ENCODE measurements at regions not wholly inside any gene's neighbourhood (a gene's known extent, or its start where the extent isn't known, plus 50 kb on each side); places are given as distances from the start of the nearest gene placed in this dataset.

- TF ChIP-seq CTCF (CRISPR knock-in tag; IDR thresholded peaks at IDR 0.05), result no peak
- no peak for TF ChIP-seq NR2F6 (IDR thresholded peaks at IDR 0.05)
- TF ChIP-seq NR2F6 (CRISPR knock-in tag; IDR thresholded peaks at IDR 0.05), result no peak
- no peak for TF ChIP-seq UBTF (CRISPR knock-in tag; IDR thresholded peaks at IDR 0.05)
- TF ChIP-seq ZBTB21 (CRISPR knock-in tag; IDR thresholded peaks at IDR 0.05), result no peak
- TF ChIP-seq PRDM10 (CRISPR knock-in tag; IDR thresholded peaks at IDR 0.05; ENCODE audit: low read depth), result no peak
- no peak for TF ChIP-seq SMARCC2 (IDR thresholded peaks at IDR 0.05)
- no peak for TF ChIP-seq MEIS1 (CRISPR knock-in tag; IDR thresholded peaks at IDR 0.05; ENCODE audit: borderline replicate concordance)
- TF ChIP-seq RAD21 (CRISPR knock-in tag; IDR thresholded peaks at IDR 0.05), result no peak
- TF ChIP-seq NFIC (IDR thresholded peaks at IDR 0.05; ENCODE audit: low read length), result no peak
Measured at GRCh38 chr3:139109271-139109670, 64.6 kb upstream of the PRR23C start.
